OCI-LY3 (cell line): ENCODE measurements at regions not wholly inside any gene's neighbourhood (a gene's known extent, or its start where the extent isn't known, plus 50 kb on each side); places are given as distances from the start of the nearest gene placed in this dataset.
"Not testable (repeated sequence)": the region's sequence is repeated elsewhere in the genome, so short reads cannot be mapped to it uniquely, and the experiment has no call there.

Experiments
- H2AFZ ChIP-seq: fragments of 200-600, 300-600 bp; shearing (Covaris generic); 2 replicates; pipeline ENCODE4 v1.6.0; 2014; ENCODE audit warnings: antibody characterized with exemption, low read depth, low read length
- H3K27ac ChIP-seq: fragments of 200-600, 300-600 bp; sonication (generic); 2 replicates; pipeline ENCODE4 v1.5.1; 2014; ENCODE audit warnings: mild to moderate bottlenecking, low read length, moderate library complexity, mixed read lengths
- H3K27me3 ChIP-seq: fragments of 200-600, 300-600 bp; sonication (generic); 2 replicates; pipeline ENCODE4 v1.6.1; 2014; ENCODE audit warnings: low read depth, low read length, mixed read lengths
- H3K36me3 ChIP-seq: fragments of 200-600, 300-600 bp; sonication (generic); replicated peaks from 2 replicates; pipeline ENCODE3; 2014; ENCODE audit warnings: low read depth, low read length, mixed read lengths
- H3K4me1 ChIP-seq: fragments of 300-600, 200-600 bp; sonication (generic); 2 replicates; pipeline ENCODE4 v1.6.1; 2014; ENCODE audit warnings: low read length, mixed read lengths
- H3K4me2 ChIP-seq: fragments of 200-600, 300-600 bp; sonication (generic); 2 replicates; pipeline ENCODE4 v1.6.1; 2014; ENCODE audit warnings: low read length, mixed read lengths
- H3K4me3 ChIP-seq: fragments of 300-600, 200-600 bp; sonication (generic); 2 replicates; pipeline ENCODE4 v1.5.1; 2014; ENCODE audit warnings: antibody characterized with exemption, mild to moderate bottlenecking, low read length, moderate library complexity
- H3K79me2 ChIP-seq: fragments of 300-600, 200-600 bp; shearing (Covaris generic); 2 replicates; pipeline ENCODE4 v1.6.1; 2014; ENCODE audit warnings: mild to moderate bottlenecking, low read length, mixed read lengths
- H3K9ac ChIP-seq: fragments of 300-600, 200-600 bp; shearing (Covaris generic); 2 replicates; pipeline ENCODE4 v1.6.0; 2014; ENCODE audit warnings: mild to moderate bottlenecking, low read length, moderate library complexity
- H3K9me3 ChIP-seq: fragments of 200-600, 300-600 bp; shearing (Covaris generic); 2 replicates; pipeline ENCODE4 v1.6.1; 2014; ENCODE audit warnings: low read length, mixed read lengths; ENCODE audit not compliant: insufficient read depth
- H4K20me1 ChIP-seq: fragments of 200-600, 300-600 bp; sonication (generic); 2 replicates; pipeline ENCODE4 v1.6.1; 2016; ENCODE audit warnings: low read length, mixed read lengths; ENCODE audit not compliant: insufficient read depth
- EZH2phosphoT487 ChIP-seq: fragments of 200-600 bp; shearing (Covaris generic); IDR thresholded peaks from 2 replicates; pipeline ENCODE4 v1.6.1; 2018; ENCODE audit warnings: antibody characterized with exemption, mixed run types, low read depth
- TF ChIP-seq, protein P1 (sequence below): fragments of 200-600, 300-600 bp; sonication (generic); IDR thresholded peaks from 2 replicates; pipeline ENCODE4 v1.5.1; 2014; ENCODE audit warnings: antibody characterized with exemption, low read length, low read depth

DNA sequence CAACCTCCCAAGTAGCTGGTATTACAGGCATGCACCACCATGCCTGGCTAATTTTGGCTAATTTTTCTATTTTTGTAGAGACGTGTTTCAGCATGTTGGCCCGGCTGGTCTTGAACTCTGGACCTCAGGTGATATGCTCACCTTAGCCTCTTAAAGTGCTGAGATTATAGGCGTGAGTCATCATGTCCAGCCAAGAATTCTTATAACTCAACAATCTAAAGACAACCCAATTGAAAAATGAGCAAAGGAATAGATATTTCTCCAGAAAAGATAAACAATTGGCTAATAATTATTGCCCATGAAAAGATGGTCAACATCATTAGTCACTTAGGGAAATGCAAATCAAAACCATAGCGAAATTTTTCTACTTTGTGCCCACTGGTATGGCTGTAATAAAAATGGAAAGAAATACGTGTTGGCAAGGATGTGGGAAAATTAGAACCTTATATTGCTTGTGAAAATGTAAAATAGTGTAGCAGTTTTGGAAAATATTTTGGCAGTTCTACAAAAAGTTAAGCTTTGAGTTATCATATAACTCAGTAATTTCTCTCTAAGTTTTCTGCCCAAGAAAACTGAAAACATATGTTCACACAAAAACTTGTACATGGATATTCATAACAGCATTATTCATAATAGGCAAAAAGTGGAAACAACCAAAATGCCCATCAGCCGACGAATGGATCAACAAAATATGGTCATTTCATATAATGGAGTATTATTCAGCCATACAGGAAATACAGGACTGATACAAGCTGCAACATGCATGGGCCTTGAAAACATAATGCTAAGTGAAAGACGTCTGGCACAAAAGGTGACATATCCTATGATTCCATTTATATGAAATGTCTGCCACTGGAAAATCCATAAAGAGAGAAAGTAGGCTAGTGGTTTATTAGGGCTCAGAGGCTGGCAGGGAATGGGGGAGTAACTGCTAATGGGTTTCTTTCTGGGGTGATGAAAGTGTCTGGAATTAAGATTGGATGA is 87.8 kb downstream of the UTRN start:
- no peak overlapping the region for H3K27ac ChIP-seq
- no peaks in the 10 kb centered on the region for H3K36me3 ChIP-seq
- no peaks in the 10 kb centered on the region for H3K79me2 ChIP-seq

GRCh38 chr6:144374525-144374924 is 89.4 kb downstream of the UTRN start:
- H3K9me3 ChIP-seq, H3K36me3 ChIP-seq, H3K27me3 ChIP-seq, H3K27ac ChIP-seq, H3K79me2 ChIP-seq, H3K9ac ChIP-seq, H3K4me3 ChIP-seq, H2AFZ ChIP-seq, H3K4me2 ChIP-seq, H3K4me1 ChIP-seq, H4K20me1 ChIP-seq: not testable (repeated sequence)

More for the DNA sequence above, 87.8 kb downstream of the UTRN start:
- H3K9me3 ChIP-seq = no peaks in the 10 kb centered on the region
- H3K4me3 ChIP-seq = no peak overlapping the region
- TF ChIP-seq, protein P1, sequence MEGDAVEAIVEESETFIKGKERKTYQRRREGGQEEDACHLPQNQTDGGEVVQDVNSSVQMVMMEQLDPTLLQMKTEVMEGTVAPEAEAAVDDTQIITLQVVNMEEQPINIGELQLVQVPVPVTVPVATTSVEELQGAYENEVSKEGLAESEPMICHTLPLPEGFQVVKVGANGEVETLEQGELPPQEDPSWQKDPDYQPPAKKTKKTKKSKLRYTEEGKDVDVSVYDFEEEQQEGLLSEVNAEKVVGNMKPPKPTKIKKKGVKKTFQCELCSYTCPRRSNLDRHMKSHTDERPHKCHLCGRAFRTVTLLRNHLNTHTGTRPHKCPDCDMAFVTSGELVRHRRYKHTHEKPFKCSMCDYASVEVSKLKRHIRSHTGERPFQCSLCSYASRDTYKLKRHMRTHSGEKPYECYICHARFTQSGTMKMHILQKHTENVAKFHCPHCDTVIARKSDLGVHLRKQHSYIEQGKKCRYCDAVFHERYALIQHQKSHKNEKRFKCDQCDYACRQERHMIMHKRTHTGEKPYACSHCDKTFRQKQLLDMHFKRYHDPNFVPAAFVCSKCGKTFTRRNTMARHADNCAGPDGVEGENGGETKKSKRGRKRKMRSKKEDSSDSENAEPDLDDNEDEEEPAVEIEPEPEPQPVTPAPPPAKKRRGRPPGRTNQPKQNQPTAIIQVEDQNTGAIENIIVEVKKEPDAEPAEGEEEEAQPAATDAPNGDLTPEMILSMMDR = no peak
- no peak for TF ChIP-seq EZH2phosphoT487
- no peaks in the 10 kb centered on the region for H4K20me1 ChIP-seq
- H3K9ac ChIP-seq = no peak overlapping the region
- H3K4me1 ChIP-seq = no peaks in the 10 kb centered on the region
- H3K4me2 ChIP-seq = no peak overlapping the region
- H2AFZ ChIP-seq = no peak overlapping the region
- no peaks in the 10 kb centered on the region for H3K27me3 ChIP-seq

- Histone ChIP-seq H3K36me3 (no peaks in the 10 kb centered on the region), H4K20me1 (no peaks in the 10 kb centered on the region), H3K4me3 (no peak overlapping the region), H3K27ac (no peak overlapping the region), H3K9me3 (no peaks in the 10 kb centered on the region), H2AFZ (no peak overlapping the region), H3K9ac (no peak overlapping the region), H3K79me2 (no peaks in the 10 kb centered on the region), H3K4me1 (no peaks in the 10 kb centered on the region), H3K4me2 (no peak overlapping the region), H3K27me3 (no peaks in the 10 kb centered on the region)
- TF ChIP-seq, protein P1 = no peak
- no peak for TF ChIP-seq EZH2phosphoT487
These were observed 92.6 kb downstream of the UTRN start for GRCh38 chr6:144377586-144378210.

DNA sequence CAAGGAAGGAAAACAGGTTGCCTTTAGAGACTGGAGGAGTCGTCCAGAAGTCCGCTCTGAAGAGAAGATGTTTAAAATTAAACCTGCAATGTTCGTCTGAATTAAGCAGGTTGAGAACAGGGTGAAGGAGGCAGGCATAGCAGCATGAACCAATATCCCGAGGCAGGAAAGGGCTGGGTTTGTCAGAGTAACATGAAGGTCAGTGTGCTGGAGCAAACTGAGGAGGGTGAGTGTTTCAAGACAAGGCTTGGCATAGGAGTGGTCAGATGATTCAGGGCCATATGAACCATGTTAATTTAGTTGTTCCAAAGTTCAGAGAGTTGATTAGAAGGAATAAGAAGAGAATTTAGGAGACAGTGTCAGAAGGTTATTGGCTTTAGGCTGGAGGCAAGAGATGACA is 93.3 kb downstream of the UTRN start:
- Histone ChIP-seq H3K27me3 (no peaks in the 10 kb centered on the region), H3K79me2 (no peaks in the 10 kb centered on the region), H2AFZ (no peak overlapping the region), H3K4me2 (no peak overlapping the region), H3K9ac (no peak overlapping the region), H3K4me3 (no peak overlapping the region), H3K4me1 (no peaks in the 10 kb centered on the region), H3K27ac (no peak overlapping the region), H4K20me1 (no peaks in the 10 kb centered on the region), H3K36me3 (no peaks in the 10 kb centered on the region), H3K9me3 (no peaks in the 10 kb centered on the region)
- no peak for TF ChIP-seq EZH2phosphoT487
- TF ChIP-seq, protein P1 = no peak
